K562 (cell line): ENCODE measurements at regions not wholly inside any gene's neighbourhood (a gene's known extent, or its start where the extent isn't known, plus 50 kb on each side); places are given as distances from the start of the nearest gene placed in this dataset.

Experiments used
- ATAC-seq: fragments of 200-7000 bp; cut with Tn5 transposase; 3 replicates; pipeline ENCODE4 v1.9.1; 2020; ENCODE audit warnings: moderate library complexity
- BruUV-seq: library from RNA; stranded (reverse); fragments of 400-500 nt; replicated peaks from 2 replicates; lab custom pipeline; 2021; lab: Mats Ljungman, UMichigan
- CTCF ChIA-PET: fragments of 300-600 bp; formaldehyde crosslinking; extraction: SDS; loops from one replicate; lab custom pipeline; 2021; ENCODE audit warnings: low intra/inter-chr PET ratio; lab: Yijun Ruan, JAX
- POLR2A ChIA-PET: fragments of 300-600, 350-650 bp; sonication (Branson Sonifier 250); formaldehyde crosslinking; extraction: SDS; loops from one replicate; lab custom pipeline; 2021; ENCODE audit warnings: antibody characterized with exemption, inconsistent platforms; lab: Yijun Ruan, JAX
- DNase-seq, 4 experiments: peaks; one replicate each; pipeline versions ENCODE4 v3.0.0 to v3.0.0-alpha.2; 2011 to 2018; ENCODE audit warnings: low spot score in 3 of 4, mixed read lengths in 3 of 4; ENCODE audit errors: extremely low read depth in 1 of 4
- FAIRE-seq: peaks from 2 replicates; lab custom pipeline; 2011; peaks lifted over from hg19 to GRCh38; lab: Jason Lieb, UNC
- H2AFZ ChIP-seq: 2 replicates; pipeline ENCODE4 v1.6.0; 2011; ENCODE audit warnings: low read depth, low read length, control low read depth, inconsistent platforms
- H3K27ac ChIP-seq: fragments of 200-600 bp; 3 replicates; pipeline ENCODE4 v1.8.0; 2011; ENCODE audit warnings: low read depth, mild to moderate bottlenecking, control low read depth, inconsistent platforms, low read length, moderate library complexity, mixed read lengths; ENCODE audit errors: extremely low read depth
- H3K27me3 ChIP-seq, 2 experiments: fragments of 300-600 bp in 1 of 2; 2 replicates in 1 of 2; 3 replicates in 1 of 2; pipeline versions ENCODE4 v1.6.0 to v1.8.0; 2011; ENCODE audit warnings: inconsistent platforms in 2 of 2, low read length in 2 of 2, mild to moderate bottlenecking in 1 of 2, mixed read lengths in 1 of 2, moderate library complexity in 1 of 2; ENCODE audit not compliant: control insufficient read depth in 2 of 2, insufficient read depth in 2 of 2
- H3K36me3 ChIP-seq: fragments of 300-600 bp; 3 replicates; pipeline ENCODE4 v1.8.0; 2011; ENCODE audit warnings: mild to moderate bottlenecking, low read length, inconsistent platforms; ENCODE audit not compliant: control insufficient read depth, insufficient read depth
- H3K4me1 ChIP-seq, 2 experiments: fragments of 200-600 bp in 1 of 2; replicated peaks in 1 of 2; 2 replicates in 1 of 2; 3 replicates in 1 of 2; pipeline versions ENCODE4 v1.5.1 to v1.8.0; 2011; ENCODE audit warnings: inconsistent platforms in 2 of 2, low read length in 2 of 2, mild to moderate bottlenecking in 1 of 2, mixed read lengths in 1 of 2, moderate library complexity in 1 of 2; ENCODE audit not compliant: control insufficient read depth in 2 of 2, insufficient read depth in 2 of 2
- H3K4me2 ChIP-seq: 2 replicates; pipeline ENCODE4 v1.6.1; 2011; ENCODE audit warnings: low read length, control low read depth, inconsistent platforms, mixed read lengths; ENCODE audit not compliant: insufficient read depth
- H3K4me3 ChIP-seq: fragments of 200-600 bp; sonication (generic), shearing (Covaris generic); 2 replicates; pipeline ENCODE4 v1.5.1; 2016; ENCODE audit warnings: control low read depth, inconsistent platforms
- H3K79me2 ChIP-seq: fragments of 200-600 bp; 3 replicates; pipeline ENCODE4 v1.8.0; 2011; ENCODE audit warnings: low read length, inconsistent platforms; ENCODE audit not compliant: control insufficient read depth, insufficient read depth
- H3K9ac ChIP-seq, 2 experiments: 2 replicates each; pipeline versions ENCODE4 v1.6.0 to v1.6.1; 2011; ENCODE audit warnings: low read depth in 2 of 2, low read length in 2 of 2, control low read depth in 1 of 2, inconsistent platforms in 1 of 2, mild to moderate bottlenecking in 1 of 2, mixed read lengths in 1 of 2; ENCODE audit not compliant: insufficient read depth in 1 of 2
- H3K9me1 ChIP-seq: one replicate; pipeline ENCODE4 v1.6.0; 2011; ENCODE audit warnings: inconsistent platforms, mild to moderate bottlenecking, low read length, moderate library complexity; ENCODE audit not compliant: control insufficient read depth, insufficient read depth
- H3K9me3 ChIP-seq: replicated peaks from 2 replicates; pipeline ENCODE4 v1.5.1; 2011; ENCODE audit warnings: low read depth, low read length, inconsistent platforms; ENCODE audit not compliant: control insufficient read depth, insufficient read depth
- H4K20me1 ChIP-seq: replicated peaks from 2 replicates; pipeline ENCODE4 v1.6.1; 2011; ENCODE audit warnings: low read length, inconsistent platforms, mixed read lengths; ENCODE audit not compliant: control insufficient read depth, insufficient read depth
- ADNP ChIP-seq: fragments of 200-800 bp; sonication (Bioruptor generic); IDR thresholded peaks from 2 replicates; pipeline ENCODE4 v1.6.1; 2016; ENCODE audit warnings: missing genetic modification characterization, missing compliant biosample characterization
- ETS2 ChIP-seq: IDR thresholded peaks from 2 replicates; pipeline ENCODE4 v1.6.1; 2016; ENCODE audit warnings: borderline replicate concordance, missing genetic modification characterization, mild to moderate bottlenecking, moderate library complexity, missing compliant biosample characterization; ENCODE audit not compliant: poor library complexity, severe bottlenecking
- GABPB1 ChIP-seq: sonication (generic); formaldehyde crosslinking; IDR thresholded peaks from 2 replicates; pipeline ENCODE4 v1.8.0; 2022; ENCODE audit warnings: mild to moderate bottlenecking, missing genetic modification reagents
- HDAC1 ChIP-seq, 2 experiments: fragments of 450-650 bp; IDR thresholded peaks; 2 replicates each; pipeline ENCODE4 v1.6.1; 2016 to 2017; ENCODE audit warnings: inconsistent platforms in 1 of 2, mild to moderate bottlenecking in 1 of 2, moderate library complexity in 1 of 2
- IRF1 ChIP-seq: sonication (generic); formaldehyde crosslinking; IDR thresholded peaks from 2 replicates; pipeline ENCODE4 v1.8.0; 2022; ENCODE audit warnings: missing genetic modification reagents, mild to moderate bottlenecking, borderline replicate concordance
- MYNN ChIP-seq, 2 experiments: sonication (generic); formaldehyde crosslinking in 1 of 2; IDR thresholded peaks; 2 replicates each; pipeline versions ENCODE4 v1.5.0 to v1.6.1; 2016 to 2020; ENCODE audit warnings: antibody characterized with exemption in 1 of 2, missing genetic modification reagents in 1 of 2
- RFX7 ChIP-seq: fragments of 250-450 bp; sonication (Bioruptor Pico); IDR thresholded peaks from 2 replicates; pipeline ENCODE4 v1.5.1; 2021; ENCODE audit warnings: mild to moderate bottlenecking
- ZKSCAN3 ChIP-seq: fragments of 250-450 bp; sonication (Bioruptor Pico); IDR thresholded peaks from 2 replicates; pipeline ENCODE4 v1.4.0; 2020
- ZMIZ1 ChIP-seq, 2 experiments: fragments of 150-350 bp in 1 of 2; IDR thresholded peaks; 2 replicates each; pipeline ENCODE4 v1.6.1; 2012 to 2016; ENCODE audit warnings: low read depth in 2 of 2, low read length in 2 of 2, mild to moderate bottlenecking in 1 of 2, moderate library complexity in 1 of 2
- ZNF583 ChIP-seq: fragments of 250-450 bp; sonication (Bioruptor Pico); IDR thresholded peaks from 2 replicates; pipeline ENCODE4 v1.4.0; 2020
- in situ Hi-C: fragments of 300-500 bp; cut with MboI; formaldehyde crosslinking; loops from 4 replicates; pipeline ENCODE4 v1.15.0; 2018; ENCODE audit warnings: inconsistent platforms, mixed read lengths
- intact Hi-C: fragments of 100-400 bp; cut with micrococcal nuclease; formaldehyde crosslinking; loops from 2 replicates; pipeline ENCODE4 v1.14.2; 2022
- TF ChIP-seq, protein P1 (sequence below), 2 experiments: fragments of 250-450 bp in 1 of 2; fragments of 450-650 bp in 1 of 2; sonication (Bioruptor Pico) in 1 of 2; IDR thresholded peaks; 2 replicates each; pipeline versions ENCODE4 v1.6.1 to v1.8.0; 2016 to 2021; ENCODE audit warnings: mild to moderate bottlenecking in 2 of 2, moderate library complexity in 2 of 2, missing compliant biosample characterization in 1 of 2, missing genetic modification characterization in 1 of 2
- TF ChIP-seq, protein P2 (sequence below): sonication (generic); formaldehyde crosslinking; IDR thresholded peaks from 2 replicates; pipeline ENCODE4 v1.8.0; 2022; ENCODE audit warnings: mild to moderate bottlenecking, missing genetic modification reagents
- TF ChIP-seq, protein P3 (sequence below): fragments of 250-450 bp; sonication (Bioruptor Pico); IDR thresholded peaks from 2 replicates; pipeline ENCODE4 v1.8.0; 2022; ENCODE audit warnings: inconsistent platforms

GRCh38 chr1:79079770-79080169 lies 73.2 kb upstream of the ADGRL4 start:
- ATAC-seq: no peak
- no peak for FAIRE-seq
- H2AFZ ChIP-seq: no peak overlapping the region
- H3K79me2 ChIP-seq: no peaks in the 10 kb centered on the region
- in situ Hi-C loops: no loop called here
- no peak overlapping the region for H3K4me3 ChIP-seq
- no peaks in the 10 kb centered on the region for H3K9me3 ChIP-seq
- BruUV-seq: no TSS peak
- no peaks in the 10 kb centered on the region for H3K4me1 ChIP-seq
- H3K9me1 ChIP-seq: no peaks in the 10 kb centered on the region
- H3K27ac ChIP-seq: no peak overlapping the region
- ChIA-PET CTCF (no interaction called here), POLR2A (no interaction called here)
- H3K36me3 ChIP-seq: no peaks in the 10 kb centered on the region
- no peak overlapping the region for H3K4me2 ChIP-seq
- no peak for DNase-seq
- H3K9ac ChIP-seq: no peak overlapping the region
- H4K20me1 ChIP-seq: no peaks in the 10 kb centered on the region
- intact Hi-C loops: no loop called here
- no peaks in the 10 kb centered on the region for H3K27me3 ChIP-seq
- TF ChIP-seq MYNN (IDR thresholded peaks at IDR 0.05) (no peak), MYNN (CRISPR knock-in tag; IDR thresholded peaks at IDR 0.05) (no peak), ADNP (tag) (no peak), ZMIZ1 (IDR thresholded peaks at IDR 0.05; ENCODE audit: low read depth in 2 of 2, low read length in 2 of 2) (no peak), ETS2 (tag) (no peak), RFX7 (CRISPR knock-in tag) (no peak), ZKSCAN3 (CRISPR knock-in tag) (no peak), GABPB1 (CRISPR knock-in tag) (no peak), IRF1 (CRISPR knock-in tag) (no peak), HDAC1 (IDR thresholded peaks at IDR 0.05) (no peak), ZNF583 (CRISPR knock-in tag) (no peak)
- TF ChIP-seq, protein P1, sequence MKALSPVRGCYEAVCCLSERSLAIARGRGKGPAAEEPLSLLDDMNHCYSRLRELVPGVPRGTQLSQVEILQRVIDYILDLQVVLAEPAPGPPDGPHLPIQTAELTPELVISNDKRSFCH (CRISPR knock-in tag; IDR thresholded peaks at IDR 0.05): no peak
- TF ChIP-seq, protein P1 (tag; IDR thresholded peaks at IDR 0.05): no peak
- TF ChIP-seq, protein P2, sequence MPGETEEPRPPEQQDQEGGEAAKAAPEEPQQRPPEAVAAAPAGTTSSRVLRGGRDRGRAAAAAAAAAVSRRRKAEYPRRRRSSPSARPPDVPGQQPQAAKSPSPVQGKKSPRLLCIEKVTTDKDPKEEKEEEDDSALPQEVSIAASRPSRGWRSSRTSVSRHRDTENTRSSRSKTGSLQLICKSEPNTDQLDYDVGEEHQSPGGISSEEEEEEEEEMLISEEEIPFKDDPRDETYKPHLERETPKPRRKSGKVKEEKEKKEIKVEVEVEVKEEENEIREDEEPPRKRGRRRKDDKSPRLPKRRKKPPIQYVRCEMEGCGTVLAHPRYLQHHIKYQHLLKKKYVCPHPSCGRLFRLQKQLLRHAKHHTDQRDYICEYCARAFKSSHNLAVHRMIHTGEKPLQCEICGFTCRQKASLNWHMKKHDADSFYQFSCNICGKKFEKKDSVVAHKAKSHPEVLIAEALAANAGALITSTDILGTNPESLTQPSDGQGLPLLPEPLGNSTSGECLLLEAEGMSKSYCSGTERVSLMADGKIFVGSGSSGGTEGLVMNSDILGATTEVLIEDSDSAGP (CRISPR knock-in tag): no peak
- TF ChIP-seq, protein P3, sequence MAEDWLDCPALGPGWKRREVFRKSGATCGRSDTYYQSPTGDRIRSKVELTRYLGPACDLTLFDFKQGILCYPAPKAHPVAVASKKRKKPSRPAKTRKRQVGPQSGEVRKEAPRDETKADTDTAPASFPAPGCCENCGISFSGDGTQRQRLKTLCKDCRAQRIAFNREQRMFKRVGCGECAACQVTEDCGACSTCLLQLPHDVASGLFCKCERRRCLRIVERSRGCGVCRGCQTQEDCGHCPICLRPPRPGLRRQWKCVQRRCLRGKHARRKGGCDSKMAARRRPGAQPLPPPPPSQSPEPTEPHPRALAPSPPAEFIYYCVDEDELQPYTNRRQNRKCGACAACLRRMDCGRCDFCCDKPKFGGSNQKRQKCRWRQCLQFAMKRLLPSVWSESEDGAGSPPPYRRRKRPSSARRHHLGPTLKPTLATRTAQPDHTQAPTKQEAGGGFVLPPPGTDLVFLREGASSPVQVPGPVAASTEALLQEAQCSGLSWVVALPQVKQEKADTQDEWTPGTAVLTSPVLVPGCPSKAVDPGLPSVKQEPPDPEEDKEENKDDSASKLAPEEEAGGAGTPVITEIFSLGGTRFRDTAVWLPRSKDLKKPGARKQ (CRISPR knock-in tag): no peak
